Keratinocyte (primary cell): ENCODE measurements at regions not wholly inside any gene's neighbourhood (a gene's known extent, or its start where the extent isn't known, plus 50 kb on each side); places are given as distances from the start of the nearest gene placed in this dataset.

Experiments
- DNase-seq: peaks from one replicate; pipeline ENCODE4 v3.0.0-alpha.2; 2011; ENCODE audit warnings: low read depth, missing footprints, low spot score
- FAIRE-seq: peaks from 2 replicates; lab custom pipeline; 2011; peaks lifted over from hg19 to GRCh38; lab: Jason Lieb, UNC
- H2AFZ ChIP-seq: 2 replicates; pipeline ENCODE4 v1.6.0; 2012; ENCODE audit warnings: low read length, control low read depth, inconsistent platforms; ENCODE audit not compliant: control insufficient read depth
- H3K27ac ChIP-seq: 2 replicates; pipeline ENCODE4 v1.5.1; 2011; ENCODE audit warnings: low read length; ENCODE audit not compliant: control insufficient read depth, insufficient read depth
- H3K27me3 ChIP-seq: 3 replicates; pipeline ENCODE4 v1.6.0; 2011; ENCODE audit warnings: low read length; ENCODE audit not compliant: control insufficient read depth, insufficient read depth; ENCODE audit errors: extremely low read depth
- H3K36me3 ChIP-seq, 2 experiments: 2 replicates in 1 of 2; 3 replicates in 1 of 2; pipeline ENCODE4 v1.5.1; 2011; ENCODE audit warnings: low read length in 2 of 2, mild to moderate bottlenecking in 1 of 2; ENCODE audit not compliant: control insufficient read depth in 2 of 2, insufficient read depth in 2 of 2; ENCODE audit errors: extremely low read depth in 1 of 2
- H3K4me1 ChIP-seq: 3 replicates; pipeline ENCODE4 v1.5.1; 2011; ENCODE audit warnings: low read length; ENCODE audit not compliant: control insufficient read depth, insufficient read depth; ENCODE audit errors: extremely low read depth
- H3K4me2 ChIP-seq: 3 replicates; pipeline ENCODE4 v1.6.0; 2011; ENCODE audit warnings: low read depth, low read length; ENCODE audit not compliant: control insufficient read depth, insufficient read depth; ENCODE audit errors: extremely low read depth
- H3K4me3 ChIP-seq, 3 experiments: fragments of 200-600 bp in 1 of 3; sonication (generic) in 1 of 3; 2 replicates in 2 of 3; 3 replicates in 1 of 3; pipeline ENCODE4 v1.5.1; 2011 to 2016; ENCODE audit warnings: low read length in 3 of 3, mild to moderate bottlenecking in 3 of 3, control low read depth in 2 of 3, inconsistent platforms in 1 of 3, low read depth in 1 of 3, mixed read lengths in 1 of 3, mixed run types in 1 of 3, moderate library complexity in 1 of 3; ENCODE audit not compliant: control insufficient read depth in 2 of 3, insufficient read depth in 2 of 3; ENCODE audit errors: extremely low read depth in 1 of 3
- H3K79me2 ChIP-seq: 2 replicates; pipeline ENCODE4 v1.6.0; 2012; ENCODE audit warnings: low read length; ENCODE audit not compliant: control insufficient read depth, insufficient read depth
- H3K9ac ChIP-seq: 3 replicates; pipeline ENCODE4 v1.6.0; 2011; ENCODE audit warnings: low read length; ENCODE audit not compliant: control insufficient read depth, insufficient read depth; ENCODE audit errors: extremely low read depth
- H3K9me1 ChIP-seq: 3 replicates; pipeline ENCODE4 v1.6.0; 2011; ENCODE audit warnings: low read length; ENCODE audit not compliant: control insufficient read depth, insufficient read depth; ENCODE audit errors: extremely low read depth
- H3K9me3 ChIP-seq: 2 replicates; pipeline ENCODE4 v1.5.1; 2012; ENCODE audit warnings: low read depth, low read length; ENCODE audit not compliant: control insufficient read depth
- H4K20me1 ChIP-seq: 3 replicates; pipeline ENCODE4 v1.6.0; 2011; ENCODE audit warnings: low read length; ENCODE audit not compliant: control insufficient read depth, insufficient read depth; ENCODE audit errors: extremely low read depth
- CTCF ChIP-seq, 3 experiments: IDR thresholded peaks in 1 of 3; conservative IDR thresholded peaks in 1 of 3; optimal IDR thresholded peaks in 1 of 3; 2 replicates in 2 of 3; 3 replicates in 1 of 3; pipeline versions ENCODE3 to v1.5.1; 2011; ENCODE audit warnings: low read length in 3 of 3, mild to moderate bottlenecking in 3 of 3, moderate library complexity in 2 of 3, control low read depth in 1 of 3, inconsistent platforms in 1 of 3; ENCODE audit not compliant: insufficient read depth in 2 of 3; ENCODE audit errors: extremely low read depth in 1 of 3
- EZH2 ChIP-seq: IDR thresholded peaks from one replicate; pipeline ENCODE4 v1.6.1; 2012; ENCODE audit warnings: inconsistent platforms, mild to moderate bottlenecking, low read length, moderate library complexity
- dilution Hi-C: fragments of 300-500 bp; cut with MboI; formaldehyde crosslinking; loops from one replicate; pipeline ENCODE4 v1.7.0; 2020; ENCODE audit warnings: low sequenced_read_pairs; ENCODE audit not compliant: extremely low pct_ligation_motif_present

GRCh38 chr17:14845591-14846281 is 419.4 kb downstream of the PMP22 start:
- peak; percentile 98 for FAIRE-seq
- dilution Hi-C loops = no loop called here
- Histone ChIP-seq H3K79me2 (no peaks in the 10 kb centered on the region), H3K27ac (peak overlapping the region; percentile 81), H3K4me3 (peak overlapping the region; percentile 1 to 53 (median 48)), H3K9me3 (no peaks in the 10 kb centered on the region), H3K36me3 (no peaks in the 10 kb centered on the region), H2AFZ (peak overlapping the region; percentile 68), H3K9ac (peak overlapping the region; percentile 53), H3K27me3 (no peaks in the 10 kb centered on the region), H3K4me1 (peaks cover 48% of the 10 kb centered on the region), H4K20me1 (no peaks in the 10 kb centered on the region), H3K4me2 (peak overlapping the region; percentile 97), H3K9me1 (no peaks in the 10 kb centered on the region)
- DNase-seq = peak; percentile 96
- TF ChIP-seq CTCF (optimal IDR thresholded peaks at IDR 0.05 in 1 of 3, IDR thresholded peaks at IDR 0.05 in 1 of 3, conservative IDR thresholded peaks at IDR 0.05 in 1 of 3; ENCODE audit: extremely low read depth in 1 of 3, insufficient read depth in 2 of 3, low read length in 3 of 3) = no peak
- TF ChIP-seq EZH2 = no peak

- H3K4me2 ChIP-seq = peak overlapping the region; percentile 57
- dilution Hi-C loops = no loop called here
- no peaks in the 10 kb centered on the region for H3K9me1 ChIP-seq
- TF ChIP-seq CTCF (optimal IDR thresholded peaks at IDR 0.05 in 1 of 3, IDR thresholded peaks at IDR 0.05 in 1 of 3, conservative IDR thresholded peaks at IDR 0.05 in 1 of 3; ENCODE audit: extremely low read depth in 1 of 3, insufficient read depth in 2 of 3, low read length in 3 of 3) (no peak), EZH2 (no peak)
- no peaks in the 10 kb centered on the region for H3K27me3 ChIP-seq
- no peak overlapping the region for H3K4me3 ChIP-seq
- DNase-seq (peak; percentile 60), FAIRE-seq (peak; percentile 87)
- H3K36me3 ChIP-seq = no peaks in the 10 kb centered on the region
- H3K4me1 ChIP-seq = peaks cover 65% of the 10 kb centered on the region
- no peaks in the 10 kb centered on the region for H3K9me3 ChIP-seq
- H4K20me1 ChIP-seq = no peaks in the 10 kb centered on the region
- H3K27ac ChIP-seq = peak overlapping the region; percentile 85
- peak overlapping the region; percentile 39 for H3K9ac ChIP-seq
- H3K79me2 ChIP-seq = no peaks in the 10 kb centered on the region
- H2AFZ ChIP-seq = peak overlapping the region; percentile 41
Observed at GRCh38 chr17:14843086-14843795, 421.9 kb downstream of the PMP22 start.
